ENCODE measurements at regions not wholly inside any gene's neighbourhood (a gene's known extent, or its start where the extent isn't known, plus 50 kb on each side); places are given as distances from the start of the nearest gene placed in this dataset.

DNA sequence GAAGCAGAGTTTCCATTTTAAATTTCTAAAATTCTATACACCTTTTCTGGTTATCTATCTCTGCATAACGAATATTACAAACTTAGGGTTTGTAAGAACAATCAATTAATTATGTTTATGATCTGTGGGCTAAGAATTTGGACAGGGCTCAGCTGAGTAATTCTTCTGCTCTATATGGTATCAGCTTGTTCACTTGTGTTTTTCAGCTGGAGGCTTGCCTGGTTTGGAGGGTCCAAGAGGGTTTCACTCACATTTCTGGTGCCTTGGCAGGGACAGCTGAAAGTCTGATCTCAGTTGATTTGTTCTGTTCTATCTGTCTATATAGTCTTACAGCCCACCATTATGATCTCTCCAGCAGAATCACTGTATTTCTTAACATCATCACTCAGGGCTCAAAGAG lies 57.8 kb upstream of the ADGRA3 start:
- TF ChIP-seq CTCF (IDR thresholded peaks at IDR 0.05 in 8 of 11, conservative IDR thresholded peaks at IDR 0.05 in 3 of 11) (no peak), POLR2A (IDR thresholded peaks at IDR 0.05) (no peak)

Data from spleen (tissue), 7 donors.